HepG2 (cell line): ENCODE measurements at regions not wholly inside any gene's neighbourhood (a gene's known extent, or its start where the extent isn't known, plus 50 kb on each side); places are given as distances from the start of the nearest gene placed in this dataset.

Source experiments
- ATAC-seq: fragments of 200-7000 bp; cut with Tn5 transposase; 3 replicates; pipeline ENCODE4 v1.9.1; 2020; ENCODE audit warnings: mild to moderate bottlenecking, moderate library complexity
- BruUV-seq: library from RNA; stranded (reverse); fragments of 400-500 nt; replicated peaks from 2 replicates; lab custom pipeline; 2021; lab: Mats Ljungman, UMichigan
- CTCF ChIA-PET: fragments of 300-600 bp; formaldehyde crosslinking; extraction: SDS; loops from one replicate; lab custom pipeline; 2021; ENCODE audit warnings: low total read pairs, inconsistent platforms, low intra/inter-chr PET ratio; lab: Yijun Ruan, JAX
- POLR2A ChIA-PET: fragments of 350-600 bp; sonication (Branson Sonifier 250); formaldehyde crosslinking; loops from one replicate; lab custom pipeline; 2020; ENCODE audit warnings: antibody characterized with exemption, inconsistent platforms; lab: Yijun Ruan, JAX
- DNase-seq: peaks from one replicate; pipeline ENCODE4 v3.0.0-alpha.2; 2015; ENCODE audit warnings: low spot score
- FAIRE-seq: peaks from 3 replicates; lab custom pipeline; 2011; peaks lifted over from hg19 to GRCh38; lab: Jason Lieb, UNC
- H2AFZ ChIP-seq: one replicate; pipeline ENCODE4 v1.6.1; 2011; ENCODE audit warnings: low read length, inconsistent platforms
- H3K27ac ChIP-seq: fragments of 300-600 bp; 3 replicates; pipeline ENCODE4 v1.8.0; 2011; ENCODE audit warnings: mixed run types, mild to moderate bottlenecking, mixed read lengths, low read length, inconsistent platforms; ENCODE audit not compliant: insufficient read depth; ENCODE audit errors: extremely low read length
- H3K27me3 ChIP-seq, 2 experiments: fragments of 200-600 bp in 1 of 2; 2 replicates in 1 of 2; 3 replicates in 1 of 2; pipeline versions ENCODE4 v1.6.0 to v1.8.0; 2011; ENCODE audit warnings: low read length in 2 of 2, mild to moderate bottlenecking in 2 of 2, moderate library complexity in 2 of 2, inconsistent platforms in 1 of 2; ENCODE audit not compliant: insufficient read depth in 2 of 2, control insufficient read depth in 1 of 2
- H3K36me3 ChIP-seq, 2 experiments: fragments of 200-600 bp in 1 of 2; replicated peaks in 1 of 2; 2 replicates in 1 of 2; 3 replicates in 1 of 2; pipeline versions ENCODE4 v1.5.1 to v1.8.0; 2011; ENCODE audit warnings: low read length in 2 of 2, inconsistent platforms in 1 of 2; ENCODE audit not compliant: insufficient read depth in 2 of 2, control insufficient read depth in 1 of 2
- H3K4me1 ChIP-seq: 2 replicates; pipeline ENCODE4 v1.5.1; 2012; ENCODE audit warnings: low read length, inconsistent platforms; ENCODE audit not compliant: insufficient read depth
- H3K4me2 ChIP-seq: 2 replicates; pipeline ENCODE4 v1.6.0; 2011; ENCODE audit warnings: low read depth, low read length, inconsistent platforms
- H3K4me3 ChIP-seq, 3 experiments: fragments of 200-600 bp in 1 of 3; sonication (generic), shearing (Covaris generic) in 1 of 3; replicated peaks in 1 of 3; 2 replicates each; pipeline ENCODE4 v1.5.1; 2011 to 2016; ENCODE audit warnings: low read length in 3 of 3, inconsistent platforms in 2 of 3, low read depth in 2 of 3, mild to moderate bottlenecking in 2 of 3, control low read depth in 1 of 3, mixed read lengths in 1 of 3; ENCODE audit not compliant: insufficient read depth in 1 of 3
- H3K79me2 ChIP-seq: one replicate; pipeline ENCODE4 v1.6.1; 2011; ENCODE audit warnings: low read length, inconsistent platforms; ENCODE audit not compliant: insufficient read depth
- H3K9ac ChIP-seq: 2 replicates; pipeline ENCODE4 v1.6.0; 2011; ENCODE audit warnings: mild to moderate bottlenecking, low read depth, low read length, inconsistent platforms; ENCODE audit not compliant: insufficient read depth
- H3K9me3 ChIP-seq: 2 replicates; pipeline ENCODE4 v1.5.1; 2012; ENCODE audit warnings: mild to moderate bottlenecking, low read length
- H4K20me1 ChIP-seq: 2 replicates; pipeline ENCODE4 v1.6.0; 2011; ENCODE audit warnings: inconsistent platforms, mild to moderate bottlenecking, low read length, moderate library complexity; ENCODE audit not compliant: insufficient read depth
- CHD2 ChIP-seq: IDR thresholded peaks from 2 replicates; pipeline ENCODE4 v1.6.1; 2011; ENCODE audit warnings: low read depth, low read length, improper control_type of control experiment
- E2F5 ChIP-seq: sonication (generic); formaldehyde crosslinking; conservative IDR thresholded peaks from 2 replicates; pipeline ENCODE4 v1.4.0; 2020; ENCODE audit warnings: missing genetic modification reagents
- NONO ChIP-seq, 2 experiments: fragments of 450-650 bp in 1 of 2; sonication (generic) in 1 of 2; formaldehyde crosslinking in 1 of 2; IDR thresholded peaks in 1 of 2; conservative IDR thresholded peaks in 1 of 2; 2 replicates each; pipeline versions ENCODE4 v1.6.1 to v1.8.0; 2017 to 2022; ENCODE audit warnings: mild to moderate bottlenecking in 1 of 2, missing genetic modification reagents in 1 of 2, moderate library complexity in 1 of 2
- POLR2A ChIP-seq, 2 experiments: IDR thresholded peaks; 2 replicates each; pipeline ENCODE4 v1.6.1; 2011; ENCODE audit warnings: low read depth in 2 of 2, low read length in 2 of 2, mild to moderate bottlenecking in 1 of 2, moderate library complexity in 1 of 2; ENCODE audit not compliant: insufficient read depth in 1 of 2
- SP140L ChIP-seq: sonication (generic); formaldehyde crosslinking; IDR thresholded peaks from 2 replicates; pipeline ENCODE4 v1.4.0; 2020; ENCODE audit warnings: missing genetic modification reagents, borderline replicate concordance
- ZFP36 ChIP-seq: fragments of 150-350 bp; IDR thresholded peaks from 2 replicates; pipeline ENCODE4 v1.6.1; 2018; ENCODE audit warnings: borderline replicate concordance, low read length, low read depth; ENCODE audit not compliant: partially characterized antibody
- ZNF18 ChIP-seq: sonication (generic); formaldehyde crosslinking; IDR thresholded peaks from 2 replicates; pipeline ENCODE4 v1.8.0; 2022; ENCODE audit warnings: mild to moderate bottlenecking, missing genetic modification reagents; ENCODE audit not compliant: insufficient replicate concordance
- ZNF292 ChIP-seq: sonication (generic); formaldehyde crosslinking; IDR thresholded peaks from 2 replicates; pipeline ENCODE4 v1.8.1; 2022; ENCODE audit warnings: mild to moderate bottlenecking, low read depth, missing genetic modification reagents, borderline replicate concordance
- ZNF432 ChIP-seq: sonication (generic); formaldehyde crosslinking; IDR thresholded peaks from 2 replicates; pipeline ENCODE4 v1.5.0; 2020; ENCODE audit warnings: missing genetic modification reagents, mild to moderate bottlenecking, borderline replicate concordance
- WGBS: methylation state at CpG from one replicate; pipeline ENCODE4 v1.1.6; 2017; ENCODE audit warnings: low lambda C conversion rate; 5-methylcytosine and 5-hydroxymethylcytosine counted together
- in situ Hi-C: cut with HindIII; loops from 2 replicates; pipeline ENCODE4 v1.10.0; 2017; ENCODE audit warnings: low pct_unique_long_range_greater_than_20kb; ENCODE audit not compliant: extremely low pct_ligation_motif_present
- intact Hi-C: fragments of 100-400 bp; cut with micrococcal nuclease; formaldehyde crosslinking; loops from one replicate; pipeline ENCODE4 v1.10.0; 2022; ENCODE audit not compliant: unreplicated experiment
- TF ChIP-seq, protein P1 (sequence below): sonication (generic); formaldehyde crosslinking; IDR thresholded peaks from 2 replicates; pipeline ENCODE4 v1.5.1; 2020; ENCODE audit warnings: missing genetic modification reagents, mild to moderate bottlenecking, borderline replicate concordance

- no peak overlapping the region for H2AFZ ChIP-seq
- ATAC-seq, result no peak
These were observed 115.8 kb upstream of the FSHR start for GRCh38 chr2:49270091-49270490.

DNA sequence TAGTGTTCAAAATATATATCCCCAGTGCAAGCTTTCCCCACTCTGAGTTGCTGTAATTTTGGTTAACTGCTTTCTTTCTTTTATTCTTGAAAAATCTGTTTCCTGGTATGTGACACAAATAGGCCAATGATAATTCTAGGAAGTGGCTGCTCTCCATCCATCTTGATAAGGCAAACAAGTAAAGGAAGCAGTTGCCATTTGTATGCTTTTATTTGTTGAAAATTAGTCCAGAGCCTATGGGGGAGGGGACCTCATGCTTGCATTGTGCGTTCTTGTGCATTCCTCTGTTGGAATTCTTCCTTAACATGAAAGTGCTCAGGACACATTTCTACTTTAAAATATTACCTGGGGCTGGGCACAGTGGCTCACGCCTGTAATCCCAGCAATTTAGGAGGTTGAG lies 111.2 kb upstream of the FSHR start:
- H3K9ac ChIP-seq, result no peak overlapping the region
- H3K36me3 ChIP-seq, result no peaks in the 10 kb centered on the region
- TF ChIP-seq ZNF18 (CRISPR knock-in tag) (no peak), ZNF292 (no peak), ZFP36 (no peak)
- H3K4me1 ChIP-seq, result no peaks in the 10 kb centered on the region
- no peak overlapping the region for H3K4me3 ChIP-seq
- H3K79me2 ChIP-seq, result no peaks in the 10 kb centered on the region
- H2AFZ ChIP-seq, result no peak overlapping the region
- in situ Hi-C loops (no loop called here), intact Hi-C loops (no loop called here)
- H3K27me3 ChIP-seq, result no peaks in the 10 kb centered on the region
- 24% methylated on average over 2 of the region's 2 CpGs for WGBS
- no peaks in the 10 kb centered on the region for H3K9me3 ChIP-seq
- no peak overlapping the region for H3K4me2 ChIP-seq
- ATAC-seq (no peak), FAIRE-seq (no peak), DNase-seq (no peak)
- no peaks in the 10 kb centered on the region for H4K20me1 ChIP-seq
- BruUV-seq, result no TSS peak
- POLR2A ChIA-PET, result no interaction called here
- no peak overlapping the region for H3K27ac ChIP-seq
- CTCF ChIA-PET, result no interaction called here

More at GRCh38 chr2:49270091-49270490, 115.8 kb upstream of the FSHR start:
- TF ChIP-seq SP140L (CRISPR knock-in tag), result no peak
- no peak for TF ChIP-seq NONO (IDR thresholded peaks at IDR 0.05)
- TF ChIP-seq NONO (CRISPR knock-in tag; conservative IDR thresholded peaks at IDR 0.05), result no peak
- no peak for TF ChIP-seq POLR2A (IDR thresholded peaks at IDR 0.05; ENCODE audit: insufficient read depth in 1 of 2, low read depth in 2 of 2, low read length in 2 of 2)
- TF ChIP-seq ZNF432 (CRISPR knock-in tag), result no peak
- TF ChIP-seq CHD2, result no peak
- TF ChIP-seq, protein P1, sequence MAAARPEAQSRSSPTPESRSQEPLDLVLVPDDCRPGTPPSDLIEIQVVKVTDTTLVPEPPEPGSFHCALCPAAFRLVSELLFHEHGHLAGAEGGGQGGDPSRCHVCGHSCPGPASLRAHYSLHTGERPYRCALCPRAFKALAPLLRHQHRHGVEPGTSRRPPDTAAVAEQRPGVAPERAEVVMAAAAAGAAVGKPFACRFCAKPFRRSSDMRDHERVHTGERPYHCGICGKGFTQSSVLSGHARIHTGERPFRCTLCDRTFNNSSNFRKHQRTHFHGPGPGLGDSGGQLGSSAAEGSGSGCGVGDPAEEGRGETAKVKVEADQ (CRISPR knock-in tag), result no peak
- TF ChIP-seq E2F5, result no peak
- H3K36me3 ChIP-seq, result no peaks in the 10 kb centered on the region
- H4K20me1 ChIP-seq, result no peaks in the 10 kb centered on the region
- no TSS peak for BruUV-seq
- in situ Hi-C loops, result no loop called here
- intact Hi-C loops, result no loop called here
- CTCF ChIA-PET, result no interaction called here
- FAIRE-seq, result no peak
- H3K9ac ChIP-seq, result no peak overlapping the region
- no peaks in the 10 kb centered on the region for H3K27me3 ChIP-seq
- no peak overlapping the region for H3K27ac ChIP-seq
- DNase-seq, result no peak
- no peaks in the 10 kb centered on the region for H3K79me2 ChIP-seq
- H3K9me3 ChIP-seq, result no peaks in the 10 kb centered on the region
- POLR2A ChIA-PET, result no interaction called here
- no peaks in the 10 kb centered on the region for H3K4me1 ChIP-seq
- WGBS, result 61% methylated on average over 6 of the region's 6 CpGs
- H3K4me2 ChIP-seq, result no peak overlapping the region
- no peak overlapping the region for H3K4me3 ChIP-seq
